Right lobe of liver (tissue), 6 donors: ENCODE measurements at regions not wholly inside any gene's neighbourhood (a gene's known extent, or its start where the extent isn't known, plus 50 kb on each side); places are given as distances from the start of the nearest gene placed in this dataset.

Experiments
- ATAC-seq, 4 donors: fragments of 200-7000 bp; cut with Tn5 transposase; one replicate each; pipeline ENCODE4 v1.9.1; 2020; ENCODE audit warnings: mild to moderate bottlenecking in 4 of 4, moderate library complexity in 4 of 4
- DNase-seq, 3 donors: peaks; one replicate each; pipeline ENCODE4 v3.0.0-alpha.2; 2020
- H3K27ac ChIP-seq, 3 donors: fragments of 200-600 bp; one replicate each; pipeline ENCODE4 v1.8.0; 2022
- H3K27me3 ChIP-seq, 2 donors: fragments of 200-600 bp; one replicate each; pipeline ENCODE4 v1.8.0; 2022
- H3K36me3 ChIP-seq, 4 donors: fragments of 200-600 bp; sonication (generic) in 1 of 4; one replicate each; pipeline versions ENCODE4 v1.5.1 to v1.8.0; 2017 to 2022; ENCODE audit warnings: control low read depth in 1 of 4
- H3K4me1 ChIP-seq, 4 donors: fragments of 200-600 bp; sonication (generic) in 1 of 4; one replicate each; pipeline versions ENCODE4 v1.5.1 to v1.8.0; 2017 to 2022; ENCODE audit warnings: control low read depth in 1 of 4
- H3K4me3 ChIP-seq, 3 donors: fragments of 200-600 bp; one replicate each; pipeline ENCODE4 v1.8.0; 2022
- H3K9me3 ChIP-seq, 4 donors: fragments of 200-600 bp; sonication (generic) in 1 of 4; one replicate each; pipeline versions ENCODE4 v1.5.1 to v1.8.0; 2017 to 2022; ENCODE audit warnings: control low read depth in 1 of 4
- POLR2A ChIP-seq: fragments of 450-650 bp; IDR thresholded peaks from one replicate; pipeline ENCODE4 v1.6.1; 2017; ENCODE audit warnings: antibody characterized with exemption, mild to moderate bottlenecking
- WGBS: methylation state at CpG from one replicate; pipeline ENCODE4 v1.1.6; 2018; ENCODE audit warnings: low coverage, low lambda C conversion rate; ENCODE audit not compliant: insufficient coverage; ENCODE audit errors: missing lambda C conversion rate; 5-methylcytosine and 5-hydroxymethylcytosine counted together
- intact Hi-C, 2 donors: fragments of 100-400 bp; cut with DNase I; formaldehyde crosslinking; loops; one replicate each; pipeline versions ENCODE4 v1.11.2 to v1.14.1; 2022
- TF ChIP-seq, protein P1 (sequence below), 4 donors: fragments of 200-600 bp in 3 of 4; fragments of 450-650 bp in 1 of 4; IDR thresholded peaks; one replicate each; pipeline versions ENCODE4 v1.5.1 to v1.8.0; 2016 to 2022; ENCODE audit warnings: antibody characterized with exemption in 4 of 4, mild to moderate bottlenecking in 2 of 4
- donor health status: DM: no; HTN: yes; CAD: no.
- donor health status: DM: no; HTN: no; CAD: no.
- donor health status: DM: no; HTN: no; CAD: no.
- donor health status: DM: no; HTN: yes; CAD: no.
- donor health status: DM: no; HTN: yes; CAD: no.

DNA sequence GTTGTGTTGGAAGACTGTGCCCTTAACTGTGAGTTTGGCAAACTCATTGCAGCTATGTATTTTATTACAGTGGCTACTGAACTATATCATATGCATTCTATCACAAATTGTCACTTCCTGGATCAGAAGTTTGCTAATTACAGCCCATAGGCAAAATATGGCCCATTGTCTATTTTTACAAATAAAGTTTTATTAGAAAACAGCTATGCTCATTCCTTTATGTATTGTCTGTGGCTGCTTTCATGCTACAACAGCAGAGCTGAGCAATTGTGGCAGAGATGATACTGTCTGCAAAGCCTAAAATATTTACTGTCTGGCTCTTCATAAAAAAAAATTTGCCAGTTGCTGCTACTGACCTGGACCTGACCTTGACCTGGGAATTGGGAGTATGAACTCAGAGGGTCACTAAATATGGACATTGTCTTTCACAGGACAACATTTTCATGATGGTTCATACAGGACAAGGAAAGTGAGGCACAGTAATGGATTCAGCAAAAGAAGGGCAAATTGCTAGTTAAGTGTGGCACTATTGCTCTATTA lies 316.9 kb downstream of the ZNF621 start:
- Histone ChIP-seq H3K9me3 (no peaks in the 10 kb centered on the region), H3K4me1 (no peaks in the 10 kb centered on the region), H3K36me3 (no peaks in the 10 kb centered on the region), H3K27me3 (no peaks in the 10 kb centered on the region), H3K27ac (no peak overlapping the region), H3K4me3 (no peak overlapping the region)
- ATAC-seq (no peak), DNase-seq (no peak)
- intact Hi-C loops = no loop called here
- TF ChIP-seq, protein P1, sequence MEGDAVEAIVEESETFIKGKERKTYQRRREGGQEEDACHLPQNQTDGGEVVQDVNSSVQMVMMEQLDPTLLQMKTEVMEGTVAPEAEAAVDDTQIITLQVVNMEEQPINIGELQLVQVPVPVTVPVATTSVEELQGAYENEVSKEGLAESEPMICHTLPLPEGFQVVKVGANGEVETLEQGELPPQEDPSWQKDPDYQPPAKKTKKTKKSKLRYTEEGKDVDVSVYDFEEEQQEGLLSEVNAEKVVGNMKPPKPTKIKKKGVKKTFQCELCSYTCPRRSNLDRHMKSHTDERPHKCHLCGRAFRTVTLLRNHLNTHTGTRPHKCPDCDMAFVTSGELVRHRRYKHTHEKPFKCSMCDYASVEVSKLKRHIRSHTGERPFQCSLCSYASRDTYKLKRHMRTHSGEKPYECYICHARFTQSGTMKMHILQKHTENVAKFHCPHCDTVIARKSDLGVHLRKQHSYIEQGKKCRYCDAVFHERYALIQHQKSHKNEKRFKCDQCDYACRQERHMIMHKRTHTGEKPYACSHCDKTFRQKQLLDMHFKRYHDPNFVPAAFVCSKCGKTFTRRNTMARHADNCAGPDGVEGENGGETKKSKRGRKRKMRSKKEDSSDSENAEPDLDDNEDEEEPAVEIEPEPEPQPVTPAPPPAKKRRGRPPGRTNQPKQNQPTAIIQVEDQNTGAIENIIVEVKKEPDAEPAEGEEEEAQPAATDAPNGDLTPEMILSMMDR (IDR thresholded peaks at IDR 0.05) = no peak
- no peak for TF ChIP-seq POLR2A

DNA sequence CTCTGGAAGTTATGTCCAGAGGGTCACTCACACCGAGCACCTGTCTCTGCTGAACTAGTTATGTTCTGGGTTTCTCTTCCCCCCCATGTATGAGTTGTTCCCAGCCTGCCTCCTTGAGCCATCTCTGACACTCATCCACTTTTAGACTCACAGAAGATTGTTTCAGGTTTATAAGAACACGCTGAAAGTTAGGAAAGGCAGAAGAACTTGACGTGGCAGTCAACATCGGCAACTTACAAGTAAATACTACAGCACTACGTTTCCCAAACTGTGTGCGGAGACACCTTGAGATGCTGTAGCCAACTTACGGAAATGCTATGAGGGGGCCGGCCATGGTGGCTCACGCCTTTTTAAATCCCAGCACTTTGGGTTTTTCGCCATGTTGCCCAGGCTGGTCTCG lies 318.0 kb downstream of the ZNF621 start:
- 81% methylated on average over 5 of the region's 11 CpGs for WGBS
- ATAC-seq = no peak
- no peaks in the 10 kb centered on the region for H3K9me3 ChIP-seq
- intact Hi-C loops = no loop called here
- no peaks in the 10 kb centered on the region for H3K27me3 ChIP-seq
- H3K36me3 ChIP-seq = no peaks in the 10 kb centered on the region
- no peak overlapping the region for H3K27ac ChIP-seq
- no peak for DNase-seq
- no peaks in the 10 kb centered on the region for H3K4me1 ChIP-seq
- no peak for TF ChIP-seq POLR2A
- TF ChIP-seq, protein P1 (IDR thresholded peaks at IDR 0.05) = no peak
- H3K4me3 ChIP-seq = no peak overlapping the region

DNA sequence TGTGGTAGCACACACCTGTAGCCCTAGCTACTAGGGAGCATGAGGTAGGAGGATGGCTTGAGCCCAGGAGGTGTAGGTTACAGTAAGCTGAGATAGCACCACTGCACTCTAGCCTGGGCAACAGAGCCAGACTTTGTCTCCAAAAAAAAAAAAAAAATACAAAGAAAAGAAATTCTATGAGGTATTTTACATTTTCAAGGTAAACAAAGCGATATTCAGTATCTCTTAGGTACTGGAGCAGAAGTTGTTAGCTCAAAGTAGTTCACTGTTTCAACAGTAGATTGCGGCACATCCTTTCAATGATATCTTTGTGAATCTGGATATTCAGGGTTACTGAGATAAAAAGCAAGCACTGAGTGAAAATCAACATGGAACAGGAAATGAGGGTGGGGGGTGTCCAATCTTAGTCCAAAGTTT lies 318.5 kb downstream of the ZNF621 start:
- no peaks in the 10 kb centered on the region for H3K9me3 ChIP-seq
- no peak for DNase-seq
- H3K4me1 ChIP-seq = no peaks in the 10 kb centered on the region
- H3K27ac ChIP-seq = no peak overlapping the region
- no peaks in the 10 kb centered on the region for H3K36me3 ChIP-seq
- no peak for TF ChIP-seq POLR2A
- TF ChIP-seq, protein P1 (IDR thresholded peaks at IDR 0.05) = no peak
- ATAC-seq = no peak
- no peaks in the 10 kb centered on the region for H3K27me3 ChIP-seq
- intact Hi-C loops = no loop called here
- 52% methylated on average over 2 of the region's 2 CpGs for WGBS
- no peak overlapping the region for H3K4me3 ChIP-seq

DNA sequence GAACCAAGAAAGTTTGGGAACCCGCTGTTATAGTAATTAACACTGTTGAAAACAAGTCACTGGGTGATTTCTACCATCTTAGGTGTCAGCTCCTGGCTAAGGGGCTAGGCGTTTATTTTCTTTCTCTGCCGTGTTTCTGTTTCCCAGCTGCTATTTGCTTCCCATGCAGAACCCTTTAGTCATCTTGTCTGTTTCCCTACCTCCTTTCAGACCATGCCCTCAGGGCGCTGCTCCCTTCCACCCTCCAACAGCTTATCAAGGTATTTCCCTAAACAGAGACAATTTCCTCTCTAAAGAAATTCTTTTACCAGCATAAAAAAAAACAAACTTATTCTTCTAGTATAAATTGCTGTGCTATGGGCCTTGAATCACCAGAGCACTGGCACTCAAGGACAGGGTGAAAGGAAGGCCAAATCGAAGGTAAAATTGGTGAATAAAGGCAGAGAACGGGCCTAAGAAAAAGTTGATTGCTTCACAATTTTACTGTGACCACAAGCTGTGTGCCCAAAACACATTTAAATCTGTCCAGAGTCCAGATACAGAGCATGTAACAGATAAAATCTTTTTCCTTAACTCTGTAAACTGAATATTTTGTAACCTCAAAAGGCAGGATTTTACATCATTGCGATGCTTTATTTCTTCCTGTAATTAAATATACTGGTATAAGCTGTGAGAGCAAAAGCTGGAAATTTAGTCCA lies 319.2 kb downstream of the ZNF621 start:
- Histone ChIP-seq H3K9me3 (no peaks in the 10 kb centered on the region), H3K4me1 (no peaks in the 10 kb centered on the region), H3K36me3 (no peaks in the 10 kb centered on the region), H3K27ac (no peak overlapping the region), H3K4me3 (no peak overlapping the region), H3K27me3 (no peaks in the 10 kb centered on the region)
- no peak for TF ChIP-seq POLR2A
- TF ChIP-seq, protein P1 (IDR thresholded peaks at IDR 0.05) = no peak
- ATAC-seq = peak in 2 of 4 donors; percentile 52 to 66
- no peak for DNase-seq
- intact Hi-C loops = no loop called here
- 76% methylated on average over 6 of the region's 7 CpGs for WGBS
